Ishikawa (cell line): ENCODE measurements at regions not wholly inside any gene's neighbourhood (a gene's known extent, or its start where the extent isn't known, plus 50 kb on each side); places are given as distances from the start of the nearest gene placed in this dataset.

Source experiments
- CEBPB ChIP-seq: IDR thresholded peaks from 2 replicates; pipeline ENCODE4 v1.6.1; 2012
- CREB1 ChIP-seq: IDR thresholded peaks from 2 replicates; pipeline ENCODE4 v1.6.1; 2012; ENCODE audit warnings: low read depth
- EGR1 ChIP-seq: IDR thresholded peaks from 2 replicates; pipeline ENCODE4 v1.6.1; 2012
- EP300 ChIP-seq: IDR thresholded peaks from 2 replicates; pipeline ENCODE4 v1.6.1; 2012; ENCODE audit warnings: borderline replicate concordance
- FOXM1 ChIP-seq: IDR thresholded peaks from 2 replicates; pipeline ENCODE4 v1.6.1; 2012; ENCODE audit warnings: low read depth, borderline replicate concordance
- MAX ChIP-seq: IDR thresholded peaks from 2 replicates; pipeline ENCODE4 v1.6.1; 2012
- NFIC ChIP-seq: IDR thresholded peaks from 2 replicates; pipeline ENCODE4 v1.6.1; 2012
- RAD21 ChIP-seq: IDR thresholded peaks from 2 replicates; pipeline ENCODE4 v1.6.1; 2012; ENCODE audit warnings: low read depth
- TAF1 ChIP-seq: IDR thresholded peaks from 2 replicates; pipeline ENCODE4 v1.6.1; 2012; ENCODE audit warnings: low read depth, mild to moderate bottlenecking
- TEAD4 ChIP-seq: IDR thresholded peaks from 2 replicates; pipeline ENCODE4 v1.6.1; 2012
- USF1 ChIP-seq: IDR thresholded peaks from 2 replicates; pipeline ENCODE4 v1.6.1; 2012
- TF ChIP-seq, protein P1 (sequence below): IDR thresholded peaks from 2 replicates; pipeline ENCODE4 v1.6.1; 2012; ENCODE audit warnings: low read depth, mild to moderate bottlenecking

DNA sequence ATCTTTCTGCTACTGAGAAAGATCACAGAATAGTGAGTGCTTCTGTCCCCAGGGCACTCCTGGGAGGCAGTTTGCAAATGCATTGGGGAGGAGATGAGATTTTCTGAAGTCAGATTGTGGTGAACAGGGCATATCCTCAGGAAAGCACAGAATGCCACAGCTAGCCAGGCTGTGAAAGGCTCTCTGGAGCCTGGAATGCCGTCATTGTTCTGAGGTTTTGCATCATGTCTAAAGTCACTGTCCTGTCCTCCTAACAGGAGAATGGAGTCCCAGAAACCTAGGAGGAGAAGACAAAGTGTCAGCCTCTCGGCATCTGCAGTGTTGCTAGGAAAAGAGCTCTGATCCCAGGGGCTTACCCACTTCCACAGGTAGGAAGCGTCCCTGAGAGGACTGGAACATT, 69.2 kb upstream of the IGFBP3 start:
- TF ChIP-seq EGR1 (no peak), NFIC (no peak), MAX (no peak), TAF1 (no peak), CREB1 (no peak), EP300 (no peak), USF1 (no peak), RAD21 (no peak), FOXM1 (no peak), TEAD4 (no peak), CEBPB (no peak)
- TF ChIP-seq, protein P1, sequence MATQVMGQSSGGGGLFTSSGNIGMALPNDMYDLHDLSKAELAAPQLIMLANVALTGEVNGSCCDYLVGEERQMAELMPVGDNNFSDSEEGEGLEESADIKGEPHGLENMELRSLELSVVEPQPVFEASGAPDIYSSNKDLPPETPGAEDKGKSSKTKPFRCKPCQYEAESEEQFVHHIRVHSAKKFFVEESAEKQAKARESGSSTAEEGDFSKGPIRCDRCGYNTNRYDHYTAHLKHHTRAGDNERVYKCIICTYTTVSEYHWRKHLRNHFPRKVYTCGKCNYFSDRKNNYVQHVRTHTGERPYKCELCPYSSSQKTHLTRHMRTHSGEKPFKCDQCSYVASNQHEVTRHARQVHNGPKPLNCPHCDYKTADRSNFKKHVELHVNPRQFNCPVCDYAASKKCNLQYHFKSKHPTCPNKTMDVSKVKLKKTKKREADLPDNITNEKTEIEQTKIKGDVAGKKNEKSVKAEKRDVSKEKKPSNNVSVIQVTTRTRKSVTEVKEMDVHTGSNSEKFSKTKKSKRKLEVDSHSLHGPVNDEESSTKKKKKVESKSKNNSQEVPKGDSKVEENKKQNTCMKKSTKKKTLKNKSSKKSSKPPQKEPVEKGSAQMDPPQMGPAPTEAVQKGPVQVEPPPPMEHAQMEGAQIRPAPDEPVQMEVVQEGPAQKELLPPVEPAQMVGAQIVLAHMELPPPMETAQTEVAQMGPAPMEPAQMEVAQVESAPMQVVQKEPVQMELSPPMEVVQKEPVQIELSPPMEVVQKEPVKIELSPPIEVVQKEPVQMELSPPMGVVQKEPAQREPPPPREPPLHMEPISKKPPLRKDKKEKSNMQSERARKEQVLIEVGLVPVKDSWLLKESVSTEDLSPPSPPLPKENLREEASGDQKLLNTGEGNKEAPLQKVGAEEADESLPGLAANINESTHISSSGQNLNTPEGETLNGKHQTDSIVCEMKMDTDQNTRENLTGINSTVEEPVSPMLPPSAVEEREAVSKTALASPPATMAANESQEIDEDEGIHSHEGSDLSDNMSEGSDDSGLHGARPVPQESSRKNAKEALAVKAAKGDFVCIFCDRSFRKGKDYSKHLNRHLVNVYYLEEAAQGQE: no peak
